Astrocyte (in vitro differentiated cells and primary cell): ENCODE measurements at regions not wholly inside any gene's neighbourhood (a gene's known extent, or its start where the extent isn't known, plus 50 kb on each side); places are given as distances from the start of the nearest gene placed in this dataset.

Experiments
- CTCF ChIP-seq: IDR thresholded peaks from 2 replicates; pipeline ENCODE4 v1.5.1; 2011; ENCODE audit warnings: low read depth, mild to moderate bottlenecking, inconsistent platforms, low read length, moderate library complexity; ENCODE audit not compliant: insufficient read depth
- EZH2 ChIP-seq: IDR thresholded peaks from 2 replicates; pipeline ENCODE4 v1.6.1; 2012; ENCODE audit warnings: mild to moderate bottlenecking, low read length, inconsistent platforms; ENCODE audit not compliant: insufficient read depth

- TF ChIP-seq CTCF (no peak), EZH2 (no peak)
These were observed 179.9 kb upstream of the ANKRD28 start for GRCh38 chr3:15977598-15978232.
